ENCODE measurements at regions not wholly inside any gene's neighbourhood (a gene's known extent, or its start where the extent isn't known, plus 50 kb on each side); places are given as distances from the start of the nearest gene placed in this dataset.

DNA sequence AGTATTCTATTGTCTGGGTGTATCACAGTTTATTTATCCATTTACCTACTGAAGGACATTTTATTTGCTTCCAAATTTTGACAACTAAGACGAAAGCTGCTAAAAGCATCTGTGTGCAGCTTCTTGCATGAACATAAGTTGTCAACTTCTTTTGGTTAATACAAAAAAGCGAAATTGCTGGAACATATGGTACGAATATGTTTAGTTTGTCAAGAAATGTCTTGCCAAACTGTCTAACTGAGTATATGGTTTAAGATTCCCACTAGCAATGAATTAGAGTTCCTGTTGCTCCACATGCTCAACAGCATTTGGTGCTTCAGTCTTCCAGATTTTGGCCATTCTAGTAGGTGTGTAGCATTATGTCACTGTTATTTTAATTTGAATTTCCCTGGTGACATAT is 372.3 kb upstream of the NRXN1 start:
- no peak for TF ChIP-seq POLR2A (IDR thresholded peaks at IDR 0.05)
- TF ChIP-seq, protein P1, sequence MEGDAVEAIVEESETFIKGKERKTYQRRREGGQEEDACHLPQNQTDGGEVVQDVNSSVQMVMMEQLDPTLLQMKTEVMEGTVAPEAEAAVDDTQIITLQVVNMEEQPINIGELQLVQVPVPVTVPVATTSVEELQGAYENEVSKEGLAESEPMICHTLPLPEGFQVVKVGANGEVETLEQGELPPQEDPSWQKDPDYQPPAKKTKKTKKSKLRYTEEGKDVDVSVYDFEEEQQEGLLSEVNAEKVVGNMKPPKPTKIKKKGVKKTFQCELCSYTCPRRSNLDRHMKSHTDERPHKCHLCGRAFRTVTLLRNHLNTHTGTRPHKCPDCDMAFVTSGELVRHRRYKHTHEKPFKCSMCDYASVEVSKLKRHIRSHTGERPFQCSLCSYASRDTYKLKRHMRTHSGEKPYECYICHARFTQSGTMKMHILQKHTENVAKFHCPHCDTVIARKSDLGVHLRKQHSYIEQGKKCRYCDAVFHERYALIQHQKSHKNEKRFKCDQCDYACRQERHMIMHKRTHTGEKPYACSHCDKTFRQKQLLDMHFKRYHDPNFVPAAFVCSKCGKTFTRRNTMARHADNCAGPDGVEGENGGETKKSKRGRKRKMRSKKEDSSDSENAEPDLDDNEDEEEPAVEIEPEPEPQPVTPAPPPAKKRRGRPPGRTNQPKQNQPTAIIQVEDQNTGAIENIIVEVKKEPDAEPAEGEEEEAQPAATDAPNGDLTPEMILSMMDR (IDR thresholded peaks at IDR 0.05), result no peak

Data from right lobe of liver (tissue), 4 donors.